ENCODE measurements at regions not wholly inside any gene's neighbourhood (a gene's known extent, or its start where the extent isn't known, plus 50 kb on each side); places are given as distances from the start of the nearest gene placed in this dataset.
A peak's percentile ranks its signal among the peaks of the same experiment; 100 is the strongest.

GRCh38 chr7:51982653-51983052 lies 666.0 kb upstream of the COBL start:
- Histone ChIP-seq H3K18ac (ENCODE audit: extremely low read depth, low read length) (no peak overlapping the region), H3K4me3 (ENCODE audit: extremely low read depth in 1 of 4, insufficient read depth in 2 of 4, low read depth in 3 of 4, low read length in 4 of 4) (no peak overlapping the region), H4K20me1 (replicated peaks in 1 of 2; ENCODE audit: control insufficient read depth in 1 of 2, insufficient read depth in 2 of 2, low read length in 2 of 2) (no peaks in the 10 kb centered on the region), H2BK20ac (ENCODE audit: low read length) (no peak overlapping the region), H3K79me2 (ENCODE audit: control insufficient read depth in 1 of 2, insufficient read depth in 2 of 2, low read length in 2 of 2) (no peaks in the 10 kb centered on the region), H3K14ac (ENCODE audit: insufficient read length) (no peak overlapping the region), H3K23ac (ENCODE audit: insufficient read length) (no peak overlapping the region), H4K91ac (replicated peaks; ENCODE audit: insufficient read length, low read length) (no peak overlapping the region), H4K8ac (ENCODE audit: extremely low read depth, insufficient read depth, low read length) (no peak overlapping the region), H3K23me2 (ENCODE audit: low read depth, low read length) (no peaks in the 10 kb centered on the region), H3K9me3 (ENCODE audit: insufficient read depth in 2 of 2, low read depth in 1 of 2, low read length in 1 of 2) (no peaks in the 10 kb centered on the region), H2AFZ (ENCODE audit: low read length) (no peak overlapping the region), H3K36me3 (ENCODE audit: control insufficient read depth in 2 of 4, insufficient read depth in 4 of 4, low read length in 3 of 4) (no peaks in the 10 kb centered on the region), H3K79me1 (ENCODE audit: low read depth, low read length) (no peaks in the 10 kb centered on the region), H3K27me3 (replicated peaks in 1 of 4; ENCODE audit: control insufficient read depth in 3 of 4, extremely low read depth in 1 of 4, insufficient read depth in 3 of 4, low read length in 3 of 4) (no peaks in the 10 kb centered on the region), H3K4ac (replicated peaks; ENCODE audit: insufficient read length, low read depth, low read length) (no peak overlapping the region), H2AK5ac (ENCODE audit: low read depth, low read length) (no peak overlapping the region), H3K4me2 (ENCODE audit: insufficient read depth in 1 of 2, low read depth in 2 of 2, low read length in 2 of 2) (no peak overlapping the region), H4K5ac (ENCODE audit: insufficient read length, low read depth, low read length) (no peak overlapping the region), H2BK120ac (replicated peaks; ENCODE audit: low read depth, low read length) (no peak overlapping the region), H3K27ac (ENCODE audit: low read depth, low read length) (no peak overlapping the region), H2BK12ac (ENCODE audit: low read depth, low read length) (no peak overlapping the region), H2BK5ac (ENCODE audit: low read depth, low read length) (no peak overlapping the region), H2BK15ac (ENCODE audit: low read length) (no peak overlapping the region), H3K4me1 (replicated peaks in 1 of 4; ENCODE audit: control insufficient read depth in 3 of 4, insufficient read depth in 4 of 4, low read length in 3 of 4) (no peaks in the 10 kb centered on the region), H3K9ac (replicated peaks in 1 of 4; ENCODE audit: extremely low read depth in 1 of 4, low read depth in 3 of 4, low read length in 3 of 4) (no peak overlapping the region), H3K56ac (replicated peaks; ENCODE audit: insufficient read length, low read depth, low read length) (no peak overlapping the region)
- FAIRE-seq: no peak
- 80% methylated on average over 5 of the region's 5 CpGs; no CpG with 5 or more reads in 1 of the 2 experiments for WGBS, 2 experiments (ENCODE audit: extremely low coverage in 1 of 2, insufficient coverage in 1 of 2, insufficient read length in 1 of 2, insufficient replicate concordance in 2 of 2, low coverage in 1 of 2, low lambda C conversion rate in 2 of 2, missing lambda C conversion rate in 1 of 2)
- ChIA-PET CTCF (ENCODE audit: partially characterized antibody) (interaction anchor here (0.6 kb wide), 1 partner anchor 922 kb away, joined by 4 read pairs; no protein-coding TSS in a partner anchor), POLR2A (ENCODE audit: partially characterized antibody) (no interaction called here)
- no peak for DNase-seq (ENCODE audit: low read depth in 1 of 2, low spot score in 2 of 2)
- TF ChIP-seq GTF2F1 (IDR thresholded peaks at IDR 0.05; ENCODE audit: borderline replicate concordance, low read depth, low read length): no peak
- TF ChIP-seq SRF (IDR thresholded peaks at IDR 0.05; ENCODE audit: low read depth, low read length): 0 out of 2 replicates have a peak, but pooled peaks have one; percentile 14

Measured in H1 (cell line).